ENCODE measurements at regions not wholly inside any gene's neighbourhood (a gene's known extent, or its start where the extent isn't known, plus 50 kb on each side); places are given as distances from the start of the nearest gene placed in this dataset.
"Not testable (repeated sequence)": the region's sequence is repeated elsewhere in the genome, so short reads cannot be mapped to it uniquely, and the experiment has no call there.

DNA sequence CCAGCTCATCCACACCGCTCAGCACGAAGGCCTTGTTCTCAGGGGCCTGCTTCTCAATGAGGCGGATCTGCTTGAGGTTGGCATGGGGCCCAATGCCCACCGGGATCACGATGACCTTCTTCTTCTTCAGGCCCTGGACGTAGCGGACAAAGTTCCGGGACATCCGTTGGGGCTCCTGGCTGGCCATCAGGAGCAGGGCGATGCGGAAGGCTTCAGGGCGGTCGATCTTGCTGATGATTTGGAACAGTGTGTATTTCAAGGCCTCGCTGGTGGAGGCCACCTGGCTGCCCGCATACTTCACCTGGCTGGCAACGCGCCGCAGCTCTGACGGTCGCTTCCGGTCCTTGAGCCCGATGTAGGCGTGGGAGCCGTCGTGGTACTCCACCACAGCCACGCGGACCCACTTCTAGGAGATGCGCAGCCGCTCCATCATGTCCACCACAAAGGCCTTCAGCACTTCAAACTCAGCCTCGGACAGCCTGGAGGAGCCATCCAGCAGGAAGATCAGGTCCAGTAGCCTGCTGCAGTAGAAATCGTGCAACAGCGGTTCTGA lies 105.0 kb upstream of the CCT8L2 start:
- DNase-seq (ENCODE audit: low read depth in 4 of 6, low spot score in 6 of 6); H3K36me3 ChIP-seq (ENCODE audit: control insufficient read depth, insufficient read depth, low read length); H3K4me1 ChIP-seq (ENCODE audit: control insufficient read depth, insufficient read depth, low read length); H3K9me3 ChIP-seq (ENCODE audit: control insufficient read depth, insufficient read depth, low read length); H3K4me3 ChIP-seq (ENCODE audit: low read depth, low read length); H3K27me3 ChIP-seq (ENCODE audit: control insufficient read depth, insufficient read depth, low read length); H3K27ac ChIP-seq (ENCODE audit: low read depth, low read length): not testable (repeated sequence)
- WGBS (ENCODE audit: insufficient coverage), result 91% methylated on average over 16 of the region's 32 CpGs

DNA sequence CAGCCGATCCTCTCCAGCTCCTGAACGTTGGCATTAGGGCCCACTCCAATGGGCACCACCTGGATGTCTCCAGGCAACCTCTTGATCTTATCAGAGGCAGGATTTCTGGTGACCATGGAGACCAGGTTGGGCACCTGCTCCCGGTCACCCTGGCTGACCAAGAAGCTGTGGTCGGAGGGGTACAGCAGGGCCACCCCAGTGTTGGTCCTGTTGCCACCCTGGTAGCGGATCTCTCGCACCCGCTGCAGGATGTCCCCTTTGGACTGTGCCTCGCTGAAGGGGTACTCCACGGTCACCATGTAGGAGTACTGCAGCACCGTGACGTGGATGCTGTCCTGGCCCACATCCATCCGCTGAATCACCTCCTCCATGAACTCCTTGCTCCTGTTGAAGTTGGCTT lies 104.3 kb upstream of the CCT8L2 start:
- DNase-seq (ENCODE audit: low read depth in 4 of 6, low spot score in 6 of 6); H3K9me3 ChIP-seq (ENCODE audit: control insufficient read depth, insufficient read depth, low read length); H3K4me1 ChIP-seq (ENCODE audit: control insufficient read depth, insufficient read depth, low read length); H3K27me3 ChIP-seq (ENCODE audit: control insufficient read depth, insufficient read depth, low read length); H3K4me3 ChIP-seq (ENCODE audit: low read depth, low read length); H3K27ac ChIP-seq (ENCODE audit: low read depth, low read length); H3K36me3 ChIP-seq (ENCODE audit: control insufficient read depth, insufficient read depth, low read length): not testable (repeated sequence)
- WGBS (ENCODE audit: insufficient coverage), result 89% methylated on average over 7 of the region's 12 CpGs

DNA sequence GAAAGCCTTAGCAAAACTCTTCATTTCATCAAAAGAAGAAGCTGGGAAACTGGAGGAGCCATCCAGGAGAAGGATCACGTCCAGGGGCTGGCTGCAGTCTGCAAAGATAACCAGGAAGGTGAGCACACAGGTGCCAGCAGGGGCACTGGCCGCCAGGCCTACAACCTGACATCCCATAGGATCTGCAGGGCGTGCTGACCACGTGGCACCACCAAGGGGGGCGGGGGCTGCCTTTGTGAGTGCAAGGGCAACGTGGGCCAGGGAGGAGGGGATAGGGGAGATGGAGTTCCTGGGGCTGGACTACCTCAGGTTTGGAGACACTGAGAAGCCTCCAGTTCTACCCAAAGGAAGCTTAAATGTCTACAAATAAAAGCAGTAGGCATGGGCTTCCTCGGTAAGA lies 102.7 kb upstream of the CCT8L2 start:
- no peak overlapping the region for H3K4me3 ChIP-seq (ENCODE audit: low read depth, low read length)
- DNase-seq (ENCODE audit: low read depth in 4 of 6, low spot score in 6 of 6), result no peak
- no peaks in the 10 kb centered on the region for H3K4me1 ChIP-seq (ENCODE audit: control insufficient read depth, insufficient read depth, low read length)
- no peak overlapping the region for H3K27ac ChIP-seq (ENCODE audit: low read depth, low read length)
- H3K36me3 ChIP-seq (ENCODE audit: control insufficient read depth, insufficient read depth, low read length), result no peaks in the 10 kb centered on the region
- no peaks in the 10 kb centered on the region for H3K9me3 ChIP-seq (ENCODE audit: control insufficient read depth, insufficient read depth, low read length)
- whole genome bisulfite sequencing (ENCODE audit: insufficient coverage), result 36% methylated on average over 4 of the region's 7 CpGs
- no peaks in the 10 kb centered on the region for H3K27me3 ChIP-seq (ENCODE audit: control insufficient read depth, insufficient read depth, low read length)

DNA sequence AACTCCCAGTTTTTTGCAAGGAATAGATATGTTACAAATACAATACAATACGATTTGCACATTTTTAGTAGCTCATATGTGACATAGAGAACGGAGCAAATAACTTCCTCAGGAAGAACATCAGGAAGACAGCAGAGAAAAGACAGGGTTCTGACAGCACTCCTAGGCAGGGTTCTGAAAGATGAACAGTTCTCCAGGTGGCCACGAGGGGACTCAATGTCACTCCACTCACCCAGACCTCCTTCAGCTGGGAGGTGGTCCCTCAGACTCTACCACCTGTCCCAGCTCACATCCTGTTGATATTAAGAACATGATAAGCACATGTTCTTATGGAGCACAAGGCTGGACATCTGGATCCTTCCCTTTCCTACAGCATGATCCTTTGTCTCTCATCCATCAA lies 101.1 kb upstream of the CCT8L2 start:
- H3K27me3 ChIP-seq (ENCODE audit: control insufficient read depth, insufficient read depth, low read length); H3K27ac ChIP-seq (ENCODE audit: low read depth, low read length); H3K9me3 ChIP-seq (ENCODE audit: control insufficient read depth, insufficient read depth, low read length); H3K36me3 ChIP-seq (ENCODE audit: control insufficient read depth, insufficient read depth, low read length); H3K4me3 ChIP-seq (ENCODE audit: low read depth, low read length); H3K4me1 ChIP-seq (ENCODE audit: control insufficient read depth, insufficient read depth, low read length); DNase-seq (ENCODE audit: low read depth in 4 of 6, low spot score in 6 of 6): not testable (repeated sequence)
- no CpG with 5 or more reads among the region's 3 CpGs for WGBS (ENCODE audit: insufficient coverage)

- not testable (repeated sequence) for H3K36me3 ChIP-seq (ENCODE audit: control insufficient read depth, insufficient read depth, low read length); H3K4me3 ChIP-seq (ENCODE audit: low read depth, low read length); H3K9me3 ChIP-seq (ENCODE audit: control insufficient read depth, insufficient read depth, low read length); H3K27ac ChIP-seq (ENCODE audit: low read depth, low read length); H3K27me3 ChIP-seq (ENCODE audit: control insufficient read depth, insufficient read depth, low read length); H3K4me1 ChIP-seq (ENCODE audit: control insufficient read depth, insufficient read depth, low read length); DNase-seq (ENCODE audit: low read depth in 4 of 6, low spot score in 6 of 6)
- WGBS (ENCODE audit: insufficient coverage), result no CpG with 5 or more reads among the region's 1 CpG
Measured at GRCh38 chr22:16689358-16689757, 96.7 kb upstream of the CCT8L2 start.

DNA sequence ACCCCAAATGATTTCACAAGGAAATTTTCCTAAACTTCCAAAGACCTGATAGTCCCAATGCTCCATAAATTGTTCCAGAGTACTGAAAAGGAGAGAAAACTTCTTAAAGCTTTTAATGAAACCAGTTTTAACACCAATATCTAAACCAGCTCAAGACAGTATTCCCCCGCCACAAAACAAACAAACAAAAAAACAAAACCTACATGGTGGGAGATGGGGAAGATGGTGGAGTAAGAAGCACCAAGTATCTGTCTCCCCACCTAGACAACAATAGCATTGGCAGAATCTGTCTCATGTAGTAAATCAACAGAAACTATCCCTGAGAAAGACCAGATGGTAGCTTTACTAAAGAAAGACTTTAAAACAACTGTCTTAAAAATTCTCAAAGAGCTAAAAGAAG lies 88.7 kb upstream of the CCT8L2 start:
- H3K9me3 ChIP-seq (ENCODE audit: control insufficient read depth, insufficient read depth, low read length); H3K27ac ChIP-seq (ENCODE audit: low read depth, low read length); H3K4me1 ChIP-seq (ENCODE audit: control insufficient read depth, insufficient read depth, low read length); H3K27me3 ChIP-seq (ENCODE audit: control insufficient read depth, insufficient read depth, low read length); DNase-seq (ENCODE audit: low read depth in 4 of 6, low spot score in 6 of 6); H3K36me3 ChIP-seq (ENCODE audit: control insufficient read depth, insufficient read depth, low read length); H3K4me3 ChIP-seq (ENCODE audit: low read depth, low read length): not testable (repeated sequence)
- WGBS (ENCODE audit: insufficient coverage), result no CpG with 5 or more reads among the region's 1 CpG

DNA sequence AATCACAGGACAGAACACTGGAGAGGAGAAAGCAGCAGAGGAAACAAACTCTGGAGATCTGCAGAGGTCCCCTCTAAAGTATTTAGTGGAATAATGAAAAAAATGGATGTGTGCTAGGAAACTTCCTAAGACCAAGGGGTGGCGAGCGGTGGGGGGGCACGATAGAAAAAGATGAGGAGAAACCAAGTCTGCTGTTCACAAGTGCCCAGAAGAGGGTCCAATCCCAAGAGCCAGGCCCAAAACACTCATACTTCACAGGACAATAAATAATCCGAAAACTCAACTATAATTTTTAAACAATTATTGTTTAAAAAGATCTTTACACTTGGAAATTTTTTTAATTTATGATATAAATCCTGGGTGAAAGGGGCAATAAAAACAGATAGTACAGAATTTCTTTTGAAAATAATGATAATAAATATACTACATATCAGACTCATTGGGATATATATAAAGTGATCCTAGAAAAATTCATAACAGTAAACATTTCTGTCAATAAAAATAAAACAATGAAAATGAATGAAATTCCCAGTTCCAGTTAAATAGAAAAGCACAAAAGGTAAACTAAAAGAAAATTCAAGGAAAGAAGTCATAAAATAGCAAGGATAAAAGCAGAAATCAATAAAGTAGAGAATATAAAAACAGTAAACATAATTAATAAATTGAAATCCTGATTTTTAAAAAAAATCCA lies 87.7 kb upstream of the CCT8L2 start:
- H3K9me3 ChIP-seq (ENCODE audit: control insufficient read depth, insufficient read depth, low read length); H3K4me3 ChIP-seq (ENCODE audit: low read depth, low read length); H3K27ac ChIP-seq (ENCODE audit: low read depth, low read length); DNase-seq (ENCODE audit: low read depth in 4 of 6, low spot score in 6 of 6); H3K27me3 ChIP-seq (ENCODE audit: control insufficient read depth, insufficient read depth, low read length); H3K4me1 ChIP-seq (ENCODE audit: control insufficient read depth, insufficient read depth, low read length); H3K36me3 ChIP-seq (ENCODE audit: control insufficient read depth, insufficient read depth, low read length): not testable (repeated sequence)
- no CpG with 5 or more reads among the region's 4 CpGs for WGBS (ENCODE audit: insufficient coverage)

DNA sequence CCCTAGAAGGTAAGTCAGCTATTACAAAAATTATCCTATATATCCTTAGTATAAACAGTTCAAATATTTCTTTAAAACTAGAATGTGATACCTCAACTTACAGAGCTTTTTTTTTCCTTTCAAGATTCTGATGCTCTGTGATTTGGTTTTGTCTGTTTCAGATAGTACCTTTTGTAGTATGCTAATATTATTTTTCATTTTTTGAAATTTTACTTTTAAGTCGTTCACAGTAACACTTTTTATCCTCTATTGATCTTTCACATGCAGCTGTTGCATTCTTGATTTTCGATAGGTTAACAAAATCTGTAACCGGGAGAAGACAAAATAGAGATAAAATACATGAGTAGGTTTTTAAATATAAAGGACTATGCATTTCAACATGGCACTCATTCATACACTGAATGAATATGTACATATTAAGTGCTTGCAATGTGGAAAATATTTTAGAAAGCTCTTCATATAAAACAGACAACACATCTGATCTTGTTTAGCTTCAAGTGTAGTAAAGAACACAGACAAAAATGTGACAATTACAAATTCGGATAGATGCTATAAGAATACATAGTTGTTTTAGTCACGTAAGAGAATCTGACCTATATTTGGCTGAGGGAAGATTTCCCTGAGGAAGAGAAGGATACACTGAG lies 86.7 kb upstream of the CCT8L2 start:
- not testable (repeated sequence) for H3K4me1 ChIP-seq (ENCODE audit: control insufficient read depth, insufficient read depth, low read length); H3K4me3 ChIP-seq (ENCODE audit: low read depth, low read length); H3K9me3 ChIP-seq (ENCODE audit: control insufficient read depth, insufficient read depth, low read length); H3K27ac ChIP-seq (ENCODE audit: low read depth, low read length); DNase-seq (ENCODE audit: low read depth in 4 of 6, low spot score in 6 of 6); H3K27me3 ChIP-seq (ENCODE audit: control insufficient read depth, insufficient read depth, low read length); H3K36me3 ChIP-seq (ENCODE audit: control insufficient read depth, insufficient read depth, low read length)
- WGBS (ENCODE audit: insufficient coverage), result 92% methylated on average over 2 of the region's 5 CpGs

DNA sequence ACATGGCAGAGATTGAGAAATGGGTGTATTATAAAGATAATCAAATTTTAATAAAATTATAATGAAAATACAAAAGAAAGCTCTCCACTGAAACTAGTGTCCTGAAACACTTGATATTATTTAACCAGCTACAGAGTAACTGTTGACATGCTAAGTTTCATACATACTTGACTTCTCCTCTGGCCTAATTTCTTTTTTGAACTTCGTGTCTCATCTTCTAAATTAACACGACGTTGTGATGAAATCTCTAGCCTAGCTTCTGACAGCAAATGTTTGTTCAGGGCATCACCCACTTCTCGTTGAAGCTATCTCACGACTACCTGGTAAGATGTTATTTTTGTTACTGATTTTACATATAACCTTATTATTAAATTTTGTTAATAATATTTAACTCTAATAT lies 80.8 kb upstream of the CCT8L2 start:
- H3K9me3 ChIP-seq (ENCODE audit: control insufficient read depth, insufficient read depth, low read length); DNase-seq (ENCODE audit: low read depth in 4 of 6, low spot score in 6 of 6); H3K27ac ChIP-seq (ENCODE audit: low read depth, low read length); H3K4me1 ChIP-seq (ENCODE audit: control insufficient read depth, insufficient read depth, low read length); H3K36me3 ChIP-seq (ENCODE audit: control insufficient read depth, insufficient read depth, low read length); H3K27me3 ChIP-seq (ENCODE audit: control insufficient read depth, insufficient read depth, low read length); H3K4me3 ChIP-seq (ENCODE audit: low read depth, low read length): not testable (repeated sequence)
- no CpG with 5 or more reads among the region's 5 CpGs for WGBS (ENCODE audit: insufficient coverage)

- WGBS (ENCODE audit: insufficient coverage), result no CpG with 5 or more reads among the region's 2 CpGs
- not testable (repeated sequence) for H3K36me3 ChIP-seq (ENCODE audit: control insufficient read depth, insufficient read depth, low read length)
Measured at GRCh38 chr22:16665610-16666009, 73.0 kb upstream of the CCT8L2 start.

More at GRCh38 chr22:16665610-16666009, 73.0 kb upstream of the CCT8L2 start:
- DNase-seq (ENCODE audit: low read depth in 4 of 6, low spot score in 6 of 6); H3K4me3 ChIP-seq (ENCODE audit: low read depth, low read length); H3K27me3 ChIP-seq (ENCODE audit: control insufficient read depth, insufficient read depth, low read length); H3K4me1 ChIP-seq (ENCODE audit: control insufficient read depth, insufficient read depth, low read length); H3K9me3 ChIP-seq (ENCODE audit: control insufficient read depth, insufficient read depth, low read length); H3K27ac ChIP-seq (ENCODE audit: low read depth, low read length): not testable (repeated sequence)

Measured in spinal cord (tissue), 9 donors.